ENCODE measurements at regions not wholly inside any gene's neighbourhood (a gene's known extent, or its start where the extent isn't known, plus 50 kb on each side); places are given as distances from the start of the nearest gene placed in this dataset.

DNA sequence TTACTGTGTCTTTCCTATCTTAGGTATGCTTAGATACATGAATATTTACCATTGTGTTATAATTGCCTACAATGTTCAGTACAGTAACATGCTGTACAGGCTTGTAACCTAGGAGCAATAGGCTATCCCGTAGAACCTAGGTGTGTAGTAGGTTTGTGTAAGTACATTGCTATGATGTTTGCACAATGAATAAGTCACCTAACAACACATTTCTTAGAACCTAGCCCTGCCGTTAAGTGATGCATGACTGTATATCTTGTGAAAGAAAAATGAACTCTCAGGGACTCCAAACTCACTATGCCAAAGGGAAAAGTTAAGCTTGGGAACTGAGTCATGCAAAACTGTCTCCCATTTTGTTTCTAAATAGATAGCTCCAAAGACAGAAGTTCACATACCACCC lies 91.5 kb upstream of the ACP3 start:
- TF ChIP-seq, protein P1, sequence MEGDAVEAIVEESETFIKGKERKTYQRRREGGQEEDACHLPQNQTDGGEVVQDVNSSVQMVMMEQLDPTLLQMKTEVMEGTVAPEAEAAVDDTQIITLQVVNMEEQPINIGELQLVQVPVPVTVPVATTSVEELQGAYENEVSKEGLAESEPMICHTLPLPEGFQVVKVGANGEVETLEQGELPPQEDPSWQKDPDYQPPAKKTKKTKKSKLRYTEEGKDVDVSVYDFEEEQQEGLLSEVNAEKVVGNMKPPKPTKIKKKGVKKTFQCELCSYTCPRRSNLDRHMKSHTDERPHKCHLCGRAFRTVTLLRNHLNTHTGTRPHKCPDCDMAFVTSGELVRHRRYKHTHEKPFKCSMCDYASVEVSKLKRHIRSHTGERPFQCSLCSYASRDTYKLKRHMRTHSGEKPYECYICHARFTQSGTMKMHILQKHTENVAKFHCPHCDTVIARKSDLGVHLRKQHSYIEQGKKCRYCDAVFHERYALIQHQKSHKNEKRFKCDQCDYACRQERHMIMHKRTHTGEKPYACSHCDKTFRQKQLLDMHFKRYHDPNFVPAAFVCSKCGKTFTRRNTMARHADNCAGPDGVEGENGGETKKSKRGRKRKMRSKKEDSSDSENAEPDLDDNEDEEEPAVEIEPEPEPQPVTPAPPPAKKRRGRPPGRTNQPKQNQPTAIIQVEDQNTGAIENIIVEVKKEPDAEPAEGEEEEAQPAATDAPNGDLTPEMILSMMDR (IDR thresholded peaks at IDR 0.05), result no peak
- TF ChIP-seq CBX2 (IDR thresholded peaks at IDR 0.05; ENCODE audit: borderline replicate concordance, low read depth) (no peak), JUNB (IDR thresholded peaks at IDR 0.05) (no peak), POLR2A (IDR thresholded peaks at IDR 0.05; ENCODE audit: low read length) (no peak)
- TF ChIP-seq, protein P2, sequence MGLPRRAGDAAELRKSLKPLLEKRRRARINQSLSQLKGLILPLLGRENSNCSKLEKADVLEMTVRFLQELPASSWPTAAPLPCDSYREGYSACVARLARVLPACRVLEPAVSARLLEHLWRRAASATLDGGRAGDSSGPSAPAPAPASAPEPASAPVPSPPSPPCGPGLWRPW (IDR thresholded peaks at IDR 0.05), result no peak
- TF ChIP-seq, protein P3, sequence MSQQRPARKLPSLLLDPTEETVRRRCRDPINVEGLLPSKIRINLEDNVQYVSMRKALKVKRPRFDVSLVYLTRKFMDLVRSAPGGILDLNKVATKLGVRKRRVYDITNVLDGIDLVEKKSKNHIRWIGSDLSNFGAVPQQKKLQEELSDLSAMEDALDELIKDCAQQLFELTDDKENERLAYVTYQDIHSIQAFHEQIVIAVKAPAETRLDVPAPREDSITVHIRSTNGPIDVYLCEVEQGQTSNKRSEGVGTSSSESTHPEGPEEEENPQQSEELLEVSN (IDR thresholded peaks at IDR 0.05; ENCODE audit: borderline replicate concordance, low read depth), result no peak
- TF ChIP-seq, protein P4, sequence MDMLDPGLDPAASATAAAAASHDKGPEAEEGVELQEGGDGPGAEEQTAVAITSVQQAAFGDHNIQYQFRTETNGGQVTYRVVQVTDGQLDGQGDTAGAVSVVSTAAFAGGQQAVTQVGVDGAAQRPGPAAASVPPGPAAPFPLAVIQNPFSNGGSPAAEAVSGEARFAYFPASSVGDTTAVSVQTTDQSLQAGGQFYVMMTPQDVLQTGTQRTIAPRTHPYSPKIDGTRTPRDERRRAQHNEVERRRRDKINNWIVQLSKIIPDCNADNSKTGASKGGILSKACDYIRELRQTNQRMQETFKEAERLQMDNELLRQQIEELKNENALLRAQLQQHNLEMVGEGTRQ (IDR thresholded peaks at IDR 0.05), result no peak

Data from A549 (cell line).